WTC11 (cell line): ENCODE measurements at regions not wholly inside any gene's neighbourhood (a gene's known extent, or its start where the extent isn't known, plus 50 kb on each side); places are given as distances from the start of the nearest gene placed in this dataset.

ENCODE experiments used
- CTCF ChIP-seq: fragments of 200-600 bp; IDR thresholded peaks from 2 replicates; pipeline ENCODE4 v1.8.0; 2022; ENCODE audit warnings: antibody characterized with exemption
- OVOL2 ChIP-seq: fragments of 250-450 bp; sonication (Bioruptor Pico); IDR thresholded peaks from 2 replicates; pipeline ENCODE4 v1.9.0; 2021; ENCODE audit warnings: mild to moderate bottlenecking, borderline replicate concordance

GRCh38 chr13:76703216-76703615 is 183.0 kb downstream of the KCTD12 start:
- TF ChIP-seq OVOL2 (CRISPR knock-in tag): no peak
- TF ChIP-seq CTCF: no peak
